ENCODE measurements at regions not wholly inside any gene's neighbourhood (a gene's known extent, or its start where the extent isn't known, plus 50 kb on each side); places are given as distances from the start of the nearest gene placed in this dataset.

- no peak overlapping the region for H2AFZ ChIP-seq
- H3K27me3 Mint-ChIP-seq (ENCODE audit: insufficient read depth, low read depth, poor library complexity), result peaks cover 12% of the 10 kb centered on the region
- TF ChIP-seq CTCF (conservative IDR thresholded peaks at IDR 0.05; ENCODE audit: low read depth in 2 of 2) (peak; percentile 63 to 71), NANOG (IDR thresholded peaks at IDR 0.05; ENCODE audit: borderline replicate concordance) (no peak)
Observed at GRCh38 chr5:50958852-50959457, 292.5 kb downstream of the PARP8 start.

DNA sequence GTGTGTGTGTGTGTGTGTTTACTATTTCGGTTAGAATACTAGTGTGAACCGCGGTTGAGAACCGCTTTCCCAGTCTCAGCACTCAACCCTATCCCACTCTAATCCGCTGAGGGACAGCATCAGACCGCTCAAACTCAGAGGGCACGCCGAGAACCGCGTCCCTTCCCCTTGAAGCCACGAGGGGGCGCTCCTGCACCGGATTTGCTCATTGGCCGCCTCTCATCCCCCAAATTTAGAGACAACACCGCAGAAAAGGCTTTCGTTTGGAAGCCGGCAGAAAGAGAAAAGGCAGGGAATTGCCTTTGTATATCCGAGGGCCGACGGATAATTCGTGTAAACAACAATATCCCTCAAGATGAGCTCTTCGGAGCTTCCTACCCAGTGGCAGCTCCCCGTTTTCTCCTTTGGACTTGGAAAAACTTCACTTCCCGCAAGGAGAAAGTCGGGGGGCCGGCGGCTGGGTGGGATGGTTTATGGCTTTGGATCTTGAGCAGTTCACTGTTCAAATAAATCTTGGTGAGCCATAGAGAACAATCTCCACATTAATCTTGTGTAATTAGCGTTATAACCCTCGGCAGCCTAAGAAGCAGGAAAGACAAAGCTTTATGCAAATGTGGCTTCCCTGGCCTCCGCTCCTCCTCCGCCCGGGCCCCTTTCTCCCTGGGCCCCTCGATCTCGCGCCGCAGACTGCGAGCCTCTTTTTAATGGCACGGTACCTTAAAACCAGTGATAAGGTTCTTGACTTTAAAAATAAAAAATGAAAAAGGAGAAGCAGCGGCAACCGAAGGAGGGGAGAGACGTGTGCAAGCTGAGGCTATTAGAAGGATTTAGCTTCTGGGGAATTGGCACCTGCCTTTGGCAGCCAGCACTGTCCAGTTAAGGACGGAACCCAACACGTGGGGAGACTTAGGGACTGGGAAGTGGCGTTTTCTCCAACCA lies 296.8 kb downstream of the PARP8 start:
- H3K79me2 ChIP-seq (replicated peaks; ENCODE audit: insufficient read depth), result no peaks in the 10 kb centered on the region
- peaks cover 56% of the 10 kb centered on the region for H3K27me3 ChIP-seq (ENCODE audit: insufficient read depth)
- Mint-ChIP-seq H3K27me3 (ENCODE audit: insufficient read depth, low read depth, poor library complexity) (peaks cover 54% of the 10 kb centered on the region), H3K27ac (no peak overlapping the region), H3K36me3 (ENCODE audit: low read depth) (no peaks in the 10 kb centered on the region; the same call in 2 of the 3 replicates), H3K9me3 (no peaks in the 10 kb centered on the region), H3K4me1 (peaks cover 39% of the 10 kb centered on the region), H3K4me3 (peak overlapping the region; percentile 74)
- H3K36me3 ChIP-seq (ENCODE audit: insufficient read depth), result no peaks in the 10 kb centered on the region
- H3K27ac ChIP-seq (ENCODE audit: low read depth), result no peak overlapping the region
- peaks cover 15% of the 10 kb centered on the region for H4K20me1 ChIP-seq (replicated peaks; ENCODE audit: insufficient read depth)
- H3F3A ChIP-seq (replicated peaks; ENCODE audit: low read depth), result peaks cover 9% of the 10 kb centered on the region; the same call in 1 of the 2 replicates
- H3K4me3 ChIP-seq, result peak overlapping the region; percentile 76
- peaks cover 44% of the 10 kb centered on the region for H3K4me1 ChIP-seq (ENCODE audit: insufficient read depth)
- DNase-seq (ENCODE audit: low spot score), result peak; percentile 84
- H2AFZ ChIP-seq, result peak overlapping the region; percentile 96
- peak; percentile 77 for ATAC-seq
- no peaks in the 10 kb centered on the region for H3K9me2 ChIP-seq (ENCODE audit: insufficient read depth)
- H3K4me2 ChIP-seq, result peak overlapping the region; percentile 96
- TF ChIP-seq CTCF (conservative IDR thresholded peaks at IDR 0.05; ENCODE audit: low read depth in 2 of 2) (peak; percentile 99 to 100), NANOG (IDR thresholded peaks at IDR 0.05; ENCODE audit: borderline replicate concordance) (no peak), POLR2AphosphoS5 (IDR thresholded peaks at IDR 0.05; ENCODE audit: low read depth) (no peak), STAT1 (IDR thresholded peaks at IDR 0.05; ENCODE audit: unreplicated experiment) (no peak), CREB1 (CRISPR knock-in tag; IDR thresholded peaks at IDR 0.05; ENCODE audit: low read depth) (no peak), EZH2phosphoT487 (IDR thresholded peaks at IDR 0.05; ENCODE audit: unreplicated experiment) (no peak), JUNB (IDR thresholded peaks at IDR 0.05; ENCODE audit: unreplicated experiment) (no peak), ZNF462 (CRISPR knock-in tag; IDR thresholded peaks at IDR 0.05) (no peak)

More at GRCh38 chr5:50958852-50959457, 292.5 kb downstream of the PARP8 start:
- H3K27ac ChIP-seq (ENCODE audit: low read depth), result no peak overlapping the region
- Mint-ChIP-seq H3K9me3 (no peaks in the 10 kb centered on the region), H3K27ac (no peak overlapping the region), H3K36me3 (ENCODE audit: low read depth) (no peaks in the 10 kb centered on the region), H3K4me1 (no peaks in the 10 kb centered on the region; the same call in 2 of the 3 replicates), H3K4me3 (no peak overlapping the region)
- no peaks in the 10 kb centered on the region for H3K9me2 ChIP-seq (ENCODE audit: insufficient read depth)
- H3K4me3 ChIP-seq, result no peak overlapping the region
- H3K36me3 ChIP-seq (ENCODE audit: insufficient read depth), result no peaks in the 10 kb centered on the region
- H3K4me1 ChIP-seq (ENCODE audit: insufficient read depth), result peaks cover 5% of the 10 kb centered on the region
- H3K27me3 ChIP-seq (ENCODE audit: insufficient read depth), result peaks cover 14% of the 10 kb centered on the region
- H3K4me2 ChIP-seq, result no peak overlapping the region
- ATAC-seq (no peak), DNase-seq (ENCODE audit: low spot score) (peak; percentile 74)
- no peaks in the 10 kb centered on the region; the same call in 1 of the 2 replicates for H3F3A ChIP-seq (replicated peaks; ENCODE audit: low read depth)
- no peaks in the 10 kb centered on the region for H4K20me1 ChIP-seq (replicated peaks; ENCODE audit: insufficient read depth)
- H3K79me2 ChIP-seq (replicated peaks; ENCODE audit: insufficient read depth), result no peaks in the 10 kb centered on the region

Measured in GM23338 (cell line).